ENCODE measurements at regions not wholly inside any gene's neighbourhood (a gene's known extent, or its start where the extent isn't known, plus 50 kb on each side); places are given as distances from the start of the nearest gene placed in this dataset.

GRCh38 chr2:149799013-149799705 lies 211.6 kb upstream of the MMADHC start:
- ATAC-seq = no peak
- DNase-seq = no peak
- Mint-ChIP-seq H3K4me1 (no peaks in the 10 kb centered on the region), H3K9me3 (no peaks in the 10 kb centered on the region), H3K27ac (no peak overlapping the region), H3K4me3 (no peak overlapping the region), H3K36me3 (ENCODE audit: low read depth) (no peaks in the 10 kb centered on the region), H3K27me3 (peaks cover 1% of the 10 kb centered on the region)

GRCh38 chr2:149797030-149797429 lies 209.5 kb upstream of the MMADHC start:
- no peak for ATAC-seq
- no peak for DNase-seq
- Mint-ChIP-seq H3K9me3 (peaks cover 4% of the 10 kb centered on the region), H3K4me3 (no peak overlapping the region), H3K36me3 (ENCODE audit: low read depth) (no peaks in the 10 kb centered on the region), H3K27ac (no peak overlapping the region), H3K27me3 (no peaks in the 10 kb centered on the region), H3K4me1 (no peaks in the 10 kb centered on the region)

GRCh38 chr2:149789549-149789948 lies 202.0 kb upstream of the MMADHC start:
- no peaks in the 10 kb centered on the region for H3K36me3 Mint-ChIP-seq (ENCODE audit: low read depth)

GRCh38 chr2:149787206-149787605 lies 199.6 kb upstream of the MMADHC start:
- no peak overlapping the region for H3K4me3 Mint-ChIP-seq
- DNase-seq (no peak), ATAC-seq (no peak)
- H3K27ac Mint-ChIP-seq = no peak overlapping the region
- H3K27me3 Mint-ChIP-seq = no peaks in the 10 kb centered on the region
- H3K9me3 Mint-ChIP-seq = peaks cover 8% of the 10 kb centered on the region
- H3K36me3 Mint-ChIP-seq (ENCODE audit: low read depth) = no peaks in the 10 kb centered on the region
- no peaks in the 10 kb centered on the region for H3K4me1 Mint-ChIP-seq

More at GRCh38 chr2:149789549-149789948, 202.0 kb upstream of the MMADHC start:
- Mint-ChIP-seq H3K4me1 (no peaks in the 10 kb centered on the region), H3K4me3 (no peak overlapping the region), H3K9me3 (peaks cover 8% of the 10 kb centered on the region), H3K27ac (no peak overlapping the region), H3K27me3 (no peaks in the 10 kb centered on the region)
- DNase-seq (no peak), ATAC-seq (no peak)

GRCh38 chr2:149783284-149783683 lies 195.7 kb upstream of the MMADHC start:
- no peak for ATAC-seq
- H3K27ac Mint-ChIP-seq = no peak overlapping the region

GRCh38 chr2:149782572-149782971 lies 195.0 kb upstream of the MMADHC start:
- Mint-ChIP-seq H3K4me3 (no peak overlapping the region), H3K36me3 (ENCODE audit: low read depth) (no peaks in the 10 kb centered on the region), H3K27me3 (no peaks in the 10 kb centered on the region), H3K4me1 (no peaks in the 10 kb centered on the region), H3K9me3 (peaks cover 8% of the 10 kb centered on the region), H3K27ac (no peak overlapping the region)
- DNase-seq (no peak), ATAC-seq (no peak)

More at GRCh38 chr2:149783284-149783683, 195.7 kb upstream of the MMADHC start:
- DNase-seq = no peak
- no peaks in the 10 kb centered on the region for H3K36me3 Mint-ChIP-seq (ENCODE audit: low read depth)
- no peaks in the 10 kb centered on the region for H3K4me1 Mint-ChIP-seq
- no peak overlapping the region for H3K4me3 Mint-ChIP-seq
- peaks cover 8% of the 10 kb centered on the region for H3K9me3 Mint-ChIP-seq
- H3K27me3 Mint-ChIP-seq = no peaks in the 10 kb centered on the region

GRCh38 chr2:149781263-149781808 lies 193.8 kb upstream of the MMADHC start:
- Mint-ChIP-seq H3K4me3 (no peak overlapping the region), H3K27ac (no peak overlapping the region), H3K9me3 (peaks cover 4% of the 10 kb centered on the region), H3K4me1 (no peaks in the 10 kb centered on the region), H3K27me3 (no peaks in the 10 kb centered on the region), H3K36me3 (ENCODE audit: low read depth) (no peaks in the 10 kb centered on the region)
- DNase-seq = no peak
- ATAC-seq = no peak

- H3K4me1 Mint-ChIP-seq = no peaks in the 10 kb centered on the region
- no peaks in the 10 kb centered on the region for H3K27me3 Mint-ChIP-seq
- H3K4me3 Mint-ChIP-seq = no peak overlapping the region
- H3K27ac Mint-ChIP-seq = no peak overlapping the region
- no peaks in the 10 kb centered on the region for H3K9me3 Mint-ChIP-seq
- DNase-seq = no peak
- no peak for ATAC-seq
- H3K36me3 Mint-ChIP-seq (ENCODE audit: low read depth) = no peaks in the 10 kb centered on the region
Observed at GRCh38 chr2:149773006-149773405, 185.4 kb upstream of the MMADHC start.

- Mint-ChIP-seq H3K4me3 (no peak overlapping the region), H3K27ac (no peak overlapping the region), H3K9me3 (no peaks in the 10 kb centered on the region), H3K27me3 (no peaks in the 10 kb centered on the region), H3K4me1 (no peaks in the 10 kb centered on the region), H3K36me3 (ENCODE audit: low read depth) (no peaks in the 10 kb centered on the region)
- DNase-seq = no peak
- ATAC-seq = no peak
Observed at GRCh38 chr2:149768320-149768799, 180.8 kb upstream of the MMADHC start.

- ATAC-seq (no peak), DNase-seq (no peak)
- H3K4me1 Mint-ChIP-seq = no peaks in the 10 kb centered on the region
- H3K9me3 Mint-ChIP-seq = no peaks in the 10 kb centered on the region
- no peaks in the 10 kb centered on the region for H3K36me3 Mint-ChIP-seq (ENCODE audit: low read depth)
- H3K27me3 Mint-ChIP-seq = no peaks in the 10 kb centered on the region
- H3K4me3 Mint-ChIP-seq = no peak overlapping the region
- H3K27ac Mint-ChIP-seq = no peak overlapping the region
Observed at GRCh38 chr2:149767516-149767974, 180.0 kb upstream of the MMADHC start.

- no peaks in the 10 kb centered on the region for H3K36me3 Mint-ChIP-seq (ENCODE audit: low read depth)
- ATAC-seq = no peak
- no peak overlapping the region for H3K4me3 Mint-ChIP-seq
- no peak for DNase-seq
- no peaks in the 10 kb centered on the region for H3K27me3 Mint-ChIP-seq
- no peak overlapping the region for H3K27ac Mint-ChIP-seq
- H3K9me3 Mint-ChIP-seq = peaks cover 3% of the 10 kb centered on the region
- H3K4me1 Mint-ChIP-seq = no peaks in the 10 kb centered on the region
Observed at GRCh38 chr2:149766339-149766738, 178.8 kb upstream of the MMADHC start.

GRCh38 chr2:149765636-149766035 lies 178.1 kb upstream of the MMADHC start:
- DNase-seq (no peak), ATAC-seq (no peak)
- H3K36me3 Mint-ChIP-seq (ENCODE audit: low read depth) = no peaks in the 10 kb centered on the region
- no peak overlapping the region for H3K4me3 Mint-ChIP-seq
- H3K27me3 Mint-ChIP-seq = no peaks in the 10 kb centered on the region
- no peak overlapping the region for H3K27ac Mint-ChIP-seq
- H3K9me3 Mint-ChIP-seq = peaks cover 6% of the 10 kb centered on the region
- no peaks in the 10 kb centered on the region for H3K4me1 Mint-ChIP-seq

- Mint-ChIP-seq H3K36me3 (ENCODE audit: low read depth) (no peaks in the 10 kb centered on the region), H3K4me3 (no peak overlapping the region), H3K27ac (no peak overlapping the region), H3K9me3 (peaks cover 7% of the 10 kb centered on the region), H3K4me1 (no peaks in the 10 kb centered on the region), H3K27me3 (no peaks in the 10 kb centered on the region)
- no peak for DNase-seq
- ATAC-seq = no peak
Observed at GRCh38 chr2:149765003-149765402, 177.4 kb upstream of the MMADHC start.

- ATAC-seq = no peak
- peaks cover 16% of the 10 kb centered on the region for H3K9me3 Mint-ChIP-seq
- no peak for DNase-seq
- no peaks in the 10 kb centered on the region for H3K27me3 Mint-ChIP-seq
- no peaks in the 10 kb centered on the region for H3K4me1 Mint-ChIP-seq
- H3K36me3 Mint-ChIP-seq (ENCODE audit: low read depth) = no peaks in the 10 kb centered on the region
- H3K4me3 Mint-ChIP-seq = no peak overlapping the region
- no peak overlapping the region for H3K27ac Mint-ChIP-seq
Observed at GRCh38 chr2:149763358-149763757, 175.8 kb upstream of the MMADHC start.

- no peak overlapping the region for H3K4me3 Mint-ChIP-seq
- ATAC-seq (no peak), DNase-seq (no peak)
- no peaks in the 10 kb centered on the region for H3K36me3 Mint-ChIP-seq (ENCODE audit: low read depth)
- H3K4me1 Mint-ChIP-seq = no peaks in the 10 kb centered on the region
- peaks cover 16% of the 10 kb centered on the region for H3K9me3 Mint-ChIP-seq
- H3K27me3 Mint-ChIP-seq = no peaks in the 10 kb centered on the region
- no peak overlapping the region for H3K27ac Mint-ChIP-seq
Observed at GRCh38 chr2:149761611-149762010, 174.0 kb upstream of the MMADHC start.
